ENCODE measurements at regions not wholly inside any gene's neighbourhood (a gene's known extent, or its start where the extent isn't known, plus 50 kb on each side); places are given as distances from the start of the nearest gene placed in this dataset.

- no peak for DNase-seq (ENCODE audit: low read depth in 3 of 3, low spot score in 2 of 3)
These were observed 409.6 kb upstream of the USP24 start for GRCh38 chr1:55624766-55625165.

- peak in 1 of 3 donors; percentile 44 for DNase-seq (ENCODE audit: low read depth in 3 of 3, low spot score in 2 of 3)
These were observed 408.1 kb upstream of the USP24 start for GRCh38 chr1:55623311-55623710.

GRCh38 chr1:55622074-55622473 is 406.9 kb upstream of the USP24 start:
- peak in 2 of 3 donors; percentile 34 to 65 for DNase-seq (ENCODE audit: low read depth in 3 of 3, low spot score in 2 of 3)

GRCh38 chr1:55618199-55618598 is 403.0 kb upstream of the USP24 start:
- DNase-seq (ENCODE audit: low read depth in 3 of 3, low spot score in 2 of 3), result no peak

- no peak for DNase-seq (ENCODE audit: low read depth in 3 of 3, low spot score in 2 of 3)
These were observed 402.3 kb upstream of the USP24 start for GRCh38 chr1:55617288-55617982.

- DNase-seq (ENCODE audit: low read depth in 3 of 3, low spot score in 2 of 3), result no peak
These were observed 397.8 kb upstream of the USP24 start for GRCh38 chr1:55612988-55613387.

GRCh38 chr1:55611123-55611522 is 396.0 kb upstream of the USP24 start:
- no peak for DNase-seq (ENCODE audit: low read depth in 3 of 3, low spot score in 2 of 3)

GRCh38 chr1:55610203-55610602 is 395.0 kb upstream of the USP24 start:
- no peak for DNase-seq (ENCODE audit: low read depth in 3 of 3, low spot score in 2 of 3)

- DNase-seq (ENCODE audit: low read depth in 3 of 3, low spot score in 2 of 3), result no peak
These were observed 394.5 kb upstream of the USP24 start for GRCh38 chr1:55609630-55610029.

GRCh38 chr1:55605155-55605554 is 390.0 kb upstream of the USP24 start:
- no peak for DNase-seq (ENCODE audit: low read depth in 3 of 3, low spot score in 2 of 3)

- no peak for DNase-seq (ENCODE audit: low read depth in 3 of 3, low spot score in 2 of 3)
These were observed 389.6 kb upstream of the USP24 start for GRCh38 chr1:55604749-55605148.

GRCh38 chr1:55604179-55604578 is 389.0 kb upstream of the USP24 start:
- DNase-seq (ENCODE audit: low read depth in 3 of 3, low spot score in 2 of 3), result no peak

GRCh38 chr1:55600242-55600641 is 385.1 kb upstream of the USP24 start:
- DNase-seq (ENCODE audit: low read depth in 3 of 3, low spot score in 2 of 3), result no peak

GRCh38 chr1:55597910-55598309 is 382.7 kb upstream of the USP24 start:
- DNase-seq (ENCODE audit: low read depth in 3 of 3, low spot score in 2 of 3), result no peak

GRCh38 chr1:55594701-55595100 is 379.5 kb upstream of the USP24 start:
- no peak for DNase-seq (ENCODE audit: low read depth in 3 of 3, low spot score in 2 of 3)

GRCh38 chr1:55593298-55593697 is 378.1 kb upstream of the USP24 start:
- no peak for DNase-seq (ENCODE audit: low read depth in 3 of 3, low spot score in 2 of 3)

- no peak for DNase-seq (ENCODE audit: low read depth in 3 of 3, low spot score in 2 of 3)
These were observed 377.0 kb upstream of the USP24 start for GRCh38 chr1:55592122-55592521.

GRCh38 chr1:55589671-55590297 is 374.6 kb upstream of the USP24 start:
- no peak for DNase-seq (ENCODE audit: low read depth in 3 of 3, low spot score in 2 of 3)

GRCh38 chr1:55588309-55588708 is 373.1 kb upstream of the USP24 start:
- no peak for DNase-seq (ENCODE audit: low read depth in 3 of 3, low spot score in 2 of 3)

- DNase-seq (ENCODE audit: low read depth in 3 of 3, low spot score in 2 of 3), result no peak
These were observed 371.6 kb upstream of the USP24 start for GRCh38 chr1:55586771-55587170.

GRCh38 chr1:55585402-55585792 is 370.2 kb upstream of the USP24 start:
- no peak for DNase-seq (ENCODE audit: low read depth in 3 of 3, low spot score in 2 of 3)

GRCh38 chr1:55584526-55585401 is 369.6 kb upstream of the USP24 start:
- DNase-seq (ENCODE audit: low read depth in 3 of 3, low spot score in 2 of 3), result no peak

All from right renal cortex interstitium (tissue), 3 donors.